ENCODE measurements at regions not wholly inside any gene's neighbourhood (a gene's known extent, or its start where the extent isn't known, plus 50 kb on each side); places are given as distances from the start of the nearest gene placed in this dataset.

DNA sequence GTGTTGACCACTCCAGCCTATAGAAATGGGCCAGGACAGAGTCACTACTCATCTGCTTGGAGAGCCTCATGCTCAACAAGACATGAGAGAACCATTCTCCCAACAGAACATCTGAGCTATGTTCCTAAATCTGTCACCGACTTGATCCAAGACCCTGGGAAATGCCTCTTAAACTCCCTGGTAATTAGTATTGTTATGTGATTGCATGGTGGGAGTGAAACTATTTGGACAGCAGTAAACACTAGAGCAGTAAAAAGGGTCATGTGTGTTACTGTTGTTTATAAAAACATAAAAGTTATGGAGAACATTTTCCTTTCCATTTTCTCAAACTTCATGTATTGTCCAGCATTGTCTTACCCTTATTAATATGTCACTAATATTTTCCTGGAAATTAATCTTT, 369.8 kb upstream of the FAT3 start:
- intact Hi-C loops (cut with micrococcal nuclease) = no loop called here
- POLR2A ChIA-PET = no interaction called here
- no TSS peak for BruUV-seq (replicated peaks)
- H3K4me1 ChIP-seq (ENCODE audit: control insufficient read depth, extremely low read depth, insufficient read depth, low read length) = no peaks in the 10 kb centered on the region
- no peak overlapping the region for H3K9ac ChIP-seq (replicated peaks; ENCODE audit: extremely low read depth, insufficient read depth, low read length)
- no peak overlapping the region for H3K27ac ChIP-seq (ENCODE audit: insufficient read depth, low read depth, low read length)
- H3K9me1 ChIP-seq (replicated peaks; ENCODE audit: control insufficient read depth, extremely low read depth, insufficient read depth, low read length) = no peaks in the 10 kb centered on the region
- H2AFZ ChIP-seq (ENCODE audit: low read depth, low read length) = no peak overlapping the region
- no peaks in the 10 kb centered on the region for H3K9me3 ChIP-seq (replicated peaks; ENCODE audit: control insufficient read depth, insufficient read depth, low read length)
- H3K27me3 ChIP-seq (ENCODE audit: control insufficient read depth in 2 of 2, insufficient read depth in 2 of 2, low read length in 2 of 2) = no peaks in the 10 kb centered on the region
- H3K36me3 ChIP-seq (ENCODE audit: control insufficient read depth in 2 of 2, extremely low read depth in 1 of 2, insufficient read depth in 2 of 2, low read length in 2 of 2) = no peaks in the 10 kb centered on the region
- no peaks in the 10 kb centered on the region for H4K20me1 ChIP-seq (replicated peaks; ENCODE audit: control insufficient read depth, extremely low read depth, insufficient read depth, low read length)
- DNase-seq (ENCODE audit: low read depth, low spot score) = no peak
- H3K4me3 ChIP-seq (replicated peaks in 1 of 3; ENCODE audit: insufficient read depth in 1 of 3, low read depth in 1 of 3, low read length in 3 of 3) = no peak overlapping the region
- no peak for TF ChIP-seq POLR2A (IDR thresholded peaks at IDR 0.05; ENCODE audit: low read depth, low read length)
- TF ChIP-seq JUN (IDR thresholded peaks at IDR 0.05; ENCODE audit: borderline replicate concordance, insufficient read depth, insufficient read length, low read depth) = no peak
- TF ChIP-seq MYC (IDR thresholded peaks at IDR 0.05; ENCODE audit: low read depth, low read length) = no peak
- no peak for TF ChIP-seq EZH2 (IDR thresholded peaks at IDR 0.05; ENCODE audit: borderline replicate concordance, low read depth, low read length, severe bottlenecking)
- TF ChIP-seq, protein P1, sequence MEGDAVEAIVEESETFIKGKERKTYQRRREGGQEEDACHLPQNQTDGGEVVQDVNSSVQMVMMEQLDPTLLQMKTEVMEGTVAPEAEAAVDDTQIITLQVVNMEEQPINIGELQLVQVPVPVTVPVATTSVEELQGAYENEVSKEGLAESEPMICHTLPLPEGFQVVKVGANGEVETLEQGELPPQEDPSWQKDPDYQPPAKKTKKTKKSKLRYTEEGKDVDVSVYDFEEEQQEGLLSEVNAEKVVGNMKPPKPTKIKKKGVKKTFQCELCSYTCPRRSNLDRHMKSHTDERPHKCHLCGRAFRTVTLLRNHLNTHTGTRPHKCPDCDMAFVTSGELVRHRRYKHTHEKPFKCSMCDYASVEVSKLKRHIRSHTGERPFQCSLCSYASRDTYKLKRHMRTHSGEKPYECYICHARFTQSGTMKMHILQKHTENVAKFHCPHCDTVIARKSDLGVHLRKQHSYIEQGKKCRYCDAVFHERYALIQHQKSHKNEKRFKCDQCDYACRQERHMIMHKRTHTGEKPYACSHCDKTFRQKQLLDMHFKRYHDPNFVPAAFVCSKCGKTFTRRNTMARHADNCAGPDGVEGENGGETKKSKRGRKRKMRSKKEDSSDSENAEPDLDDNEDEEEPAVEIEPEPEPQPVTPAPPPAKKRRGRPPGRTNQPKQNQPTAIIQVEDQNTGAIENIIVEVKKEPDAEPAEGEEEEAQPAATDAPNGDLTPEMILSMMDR (IDR thresholded peaks at IDR 0.05; ENCODE audit: extremely low read depth in 1 of 2, insufficient read depth in 1 of 2, low read depth in 1 of 2, low read length in 2 of 2) = no peak
- TF ChIP-seq FOS (IDR thresholded peaks at IDR 0.05; ENCODE audit: borderline replicate concordance, insufficient read depth, low read length) = no peak
- no peak for TF ChIP-seq GATA2 (IDR thresholded peaks at IDR 0.05; ENCODE audit: insufficient read depth, insufficient read length, low read depth, low read length)
- TF ChIP-seq POLR2AphosphoS5 (IDR thresholded peaks at IDR 0.05; ENCODE audit: insufficient read depth, low read depth, low read length) = no peak
- TF ChIP-seq, protein P2, sequence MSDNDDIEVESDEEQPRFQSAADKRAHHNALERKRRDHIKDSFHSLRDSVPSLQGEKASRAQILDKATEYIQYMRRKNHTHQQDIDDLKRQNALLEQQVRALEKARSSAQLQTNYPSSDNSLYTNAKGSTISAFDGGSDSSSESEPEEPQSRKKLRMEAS (IDR thresholded peaks at IDR 0.05; ENCODE audit: insufficient read depth, insufficient read length) = no peak
- CTCF ChIA-PET = no interaction called here
- no peak overlapping the region for H3K4me2 ChIP-seq (ENCODE audit: insufficient read depth, low read length)
- dilution Hi-C loops (cut with MboI; ENCODE audit: extremely low pct_ligation_motif_present, low sequenced_read_pairs) = no loop called here
- no peaks in the 10 kb centered on the region for H3K79me2 ChIP-seq (ENCODE audit: control insufficient read depth, insufficient read depth, low read length)
- FAIRE-seq = no peak

Data from endothelial cell of umbilical vein (primary cell).